ENCODE measurements at regions not wholly inside any gene's neighbourhood (a gene's known extent, or its start where the extent isn't known, plus 50 kb on each side); places are given as distances from the start of the nearest gene placed in this dataset.

DNA sequence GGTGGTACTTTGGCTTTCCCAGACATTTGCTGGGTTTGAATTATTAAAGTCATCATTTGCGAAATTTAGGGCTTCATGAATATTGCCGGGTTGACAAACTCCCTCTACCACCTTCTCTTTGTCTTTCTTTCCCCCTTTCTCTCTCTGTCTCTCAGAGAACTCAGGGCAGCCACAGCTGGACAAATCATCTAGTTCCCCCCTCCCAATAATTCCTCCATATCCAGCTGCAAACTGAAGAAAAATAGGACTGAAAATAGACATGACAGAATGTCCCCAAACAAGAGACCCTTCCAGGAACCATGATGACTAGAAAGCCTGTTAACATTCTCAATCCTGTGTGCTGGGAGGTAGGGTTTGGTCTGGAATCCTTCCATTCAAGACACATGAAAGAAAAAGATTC is 67.1 kb upstream of the TBX5 start:
- no peak overlapping the region for H4K8ac ChIP-seq (replicated peaks; ENCODE audit: insufficient read length, low read depth, low read length)
- no peak overlapping the region for H3K56ac ChIP-seq (ENCODE audit: insufficient read length, low read depth, low read length)
- H3K4me2 ChIP-seq (ENCODE audit: insufficient read depth, insufficient read length, low read length): no peak overlapping the region
- no peak overlapping the region for H3K23ac ChIP-seq (ENCODE audit: insufficient read length, low read depth, low read length)
- no peak overlapping the region for H3K4ac ChIP-seq (ENCODE audit: low read depth, low read length)
- no peaks in the 10 kb centered on the region; the same call in 1 of the 2 replicates for H3K4me1 ChIP-seq (ENCODE audit: insufficient read depth, low read length)
- no peak overlapping the region for H4K91ac ChIP-seq (ENCODE audit: insufficient read length, low read depth, low read length)
- H3K9ac ChIP-seq (ENCODE audit: extremely low read depth, insufficient read length, low read length): no peak overlapping the region
- no peaks in the 10 kb centered on the region for H3K36me3 Mint-ChIP-seq (ENCODE audit: insufficient read depth in 1 of 3, low read depth in 3 of 3)
- no peaks in the 10 kb centered on the region for H3K23me2 ChIP-seq (ENCODE audit: insufficient read length, low read depth, low read length, poor library complexity, severe bottlenecking)
- H3T11ph ChIP-seq (ENCODE audit: low read length): no peak overlapping the region
- no peak overlapping the region for H3K27ac Mint-ChIP-seq
- H3K9me3 ChIP-seq (ENCODE audit: control insufficient read depth, low read depth, low read length): no peaks in the 10 kb centered on the region
- no peak overlapping the region for H3K14ac ChIP-seq (ENCODE audit: insufficient read depth, low read length)
- H3K27ac ChIP-seq (ENCODE audit: insufficient read length, low read depth, low read length): no peak overlapping the region
- no peak for DNase-seq
- H2BK15ac ChIP-seq (ENCODE audit: low read depth, low read length): no peak overlapping the region
- H2AFZ ChIP-seq (ENCODE audit: low read length): no peak overlapping the region
- H3K27me3 Mint-ChIP-seq (ENCODE audit: low read depth): peaks cover 76% of the 10 kb centered on the region
- TF ChIP-seq, protein P1, sequence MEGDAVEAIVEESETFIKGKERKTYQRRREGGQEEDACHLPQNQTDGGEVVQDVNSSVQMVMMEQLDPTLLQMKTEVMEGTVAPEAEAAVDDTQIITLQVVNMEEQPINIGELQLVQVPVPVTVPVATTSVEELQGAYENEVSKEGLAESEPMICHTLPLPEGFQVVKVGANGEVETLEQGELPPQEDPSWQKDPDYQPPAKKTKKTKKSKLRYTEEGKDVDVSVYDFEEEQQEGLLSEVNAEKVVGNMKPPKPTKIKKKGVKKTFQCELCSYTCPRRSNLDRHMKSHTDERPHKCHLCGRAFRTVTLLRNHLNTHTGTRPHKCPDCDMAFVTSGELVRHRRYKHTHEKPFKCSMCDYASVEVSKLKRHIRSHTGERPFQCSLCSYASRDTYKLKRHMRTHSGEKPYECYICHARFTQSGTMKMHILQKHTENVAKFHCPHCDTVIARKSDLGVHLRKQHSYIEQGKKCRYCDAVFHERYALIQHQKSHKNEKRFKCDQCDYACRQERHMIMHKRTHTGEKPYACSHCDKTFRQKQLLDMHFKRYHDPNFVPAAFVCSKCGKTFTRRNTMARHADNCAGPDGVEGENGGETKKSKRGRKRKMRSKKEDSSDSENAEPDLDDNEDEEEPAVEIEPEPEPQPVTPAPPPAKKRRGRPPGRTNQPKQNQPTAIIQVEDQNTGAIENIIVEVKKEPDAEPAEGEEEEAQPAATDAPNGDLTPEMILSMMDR (conservative IDR thresholded peaks at IDR 0.05): no peak
- H3K79me2 ChIP-seq (ENCODE audit: insufficient read depth, low read length): no peaks in the 10 kb centered on the region
- no peak overlapping the region for H3K4me3 Mint-ChIP-seq
- no peak overlapping the region for H2BK5ac ChIP-seq (ENCODE audit: insufficient read length, low read length)
- WGBS (ENCODE audit: extremely low coverage, insufficient read length, low lambda C conversion rate): no CpG with 5 or more reads among the region's 2 CpGs
- H4K5ac ChIP-seq (ENCODE audit: insufficient read length, low read depth, low read length): no peak overlapping the region
- H3K79me1 ChIP-seq (ENCODE audit: insufficient read depth, low read depth, low read length, poor library complexity, severe bottlenecking): no peaks in the 10 kb centered on the region
- no peak overlapping the region for H2BK12ac ChIP-seq (ENCODE audit: insufficient read length, low read depth, low read length)
- no peak overlapping the region for H2BK120ac ChIP-seq (ENCODE audit: low read depth, low read length, poor library complexity, severe bottlenecking)
- H3K9me3 Mint-ChIP-seq: no peaks in the 10 kb centered on the region; a peak in 1 of 5 replicates
- no peaks in the 10 kb centered on the region for H4K20me1 ChIP-seq (ENCODE audit: control insufficient read depth, insufficient read depth, insufficient read length)
- no peak overlapping the region for H3K18ac ChIP-seq (ENCODE audit: insufficient read length, low read depth, low read length)
- H3K27me3 ChIP-seq (ENCODE audit: insufficient read depth, low read length): peaks cover 5% of the 10 kb centered on the region; the same call in 1 of the 2 replicates
- no peaks in the 10 kb centered on the region; a peak in 1 of 4 replicates for H3K4me1 Mint-ChIP-seq
- no peak overlapping the region for H2AK5ac ChIP-seq (ENCODE audit: insufficient read length, low read length)
- no peak overlapping the region for H2BK20ac ChIP-seq (ENCODE audit: low read depth, low read length, poor library complexity, severe bottlenecking)

Data from H9 (cell line).